DND-41 (cell line): ENCODE measurements at regions not wholly inside any gene's neighbourhood (a gene's known extent, or its start where the extent isn't known, plus 50 kb on each side); places are given as distances from the start of the nearest gene placed in this dataset.

Experiments used
- ATAC-seq: fragments of 200-7000 bp; cut with Tn5 transposase; 3 replicates; pipeline ENCODE4 v1.9.1; 2021; ENCODE audit warnings: low read depth; ENCODE audit not compliant: insufficient read depth
- DNase-seq: peaks from one replicate; pipeline ENCODE4 v3.0.0-alpha.2; 2020
- H2AFZ ChIP-seq: 2 replicates; pipeline ENCODE4 v1.6.0; 2012; ENCODE audit warnings: low read depth, low read length
- H3K27ac ChIP-seq: 2 replicates; pipeline ENCODE4 v1.5.1; 2012; ENCODE audit warnings: low read length, inconsistent platforms
- H3K27me3 ChIP-seq: fragments of 200-600 bp; sonication (generic); 2 replicates; pipeline ENCODE4 v1.6.0; 2012; ENCODE audit warnings: low read length, mild to moderate bottlenecking, inconsistent platforms; ENCODE audit not compliant: insufficient read depth, poor library complexity
- H3K36me3 ChIP-seq: 2 replicates; pipeline ENCODE4 v1.5.1; 2012; ENCODE audit warnings: low read length, inconsistent platforms; ENCODE audit not compliant: insufficient read depth
- H3K4me1 ChIP-seq: 2 replicates; pipeline ENCODE4 v1.5.1; 2012; ENCODE audit warnings: mild to moderate bottlenecking, low read length; ENCODE audit not compliant: insufficient read depth
- H3K4me2 ChIP-seq: 2 replicates; pipeline ENCODE4 v1.6.0; 2012; ENCODE audit warnings: mild to moderate bottlenecking, moderate library complexity, low read length, inconsistent platforms; ENCODE audit not compliant: insufficient read depth
- H3K4me3 ChIP-seq, 2 experiments: fragments of 200-600 bp in 1 of 2; shearing (Covaris generic) in 1 of 2; 2 replicates each; pipeline ENCODE4 v1.5.1; 2012 to 2016; ENCODE audit warnings: inconsistent platforms in 2 of 2, low read length in 2 of 2, mild to moderate bottlenecking in 2 of 2, low read depth in 1 of 2, moderate library complexity in 1 of 2
- H3K79me2 ChIP-seq: 2 replicates; pipeline ENCODE4 v1.6.0; 2012; ENCODE audit warnings: low read length, inconsistent platforms; ENCODE audit not compliant: insufficient read depth
- H3K9ac ChIP-seq: 2 replicates; pipeline ENCODE4 v1.6.0; 2012; ENCODE audit warnings: low read depth, mild to moderate bottlenecking, inconsistent platforms, low read length, moderate library complexity
- H3K9me3 ChIP-seq: 2 replicates; pipeline ENCODE4 v1.5.1; 2012; ENCODE audit warnings: low read length, moderate library complexity, mild to moderate bottlenecking, inconsistent platforms; ENCODE audit not compliant: insufficient read depth, severe bottlenecking
- H4K20me1 ChIP-seq: 2 replicates; pipeline ENCODE4 v1.6.0; 2012; ENCODE audit warnings: low read length; ENCODE audit not compliant: insufficient read depth
- EZH2 ChIP-seq: IDR thresholded peaks from 3 replicates; pipeline ENCODE4 v1.6.1; 2012; ENCODE audit warnings: borderline replicate concordance, low read depth, mild to moderate bottlenecking, moderate library complexity, low read length, inconsistent platforms; ENCODE audit not compliant: severe bottlenecking
- TF ChIP-seq, protein P1 (sequence below): IDR thresholded peaks from 2 replicates; pipeline ENCODE4 v1.5.1; 2012; ENCODE audit warnings: borderline replicate concordance, low read length, moderate library complexity, mild to moderate bottlenecking; ENCODE audit not compliant: poor library complexity, severe bottlenecking; ENCODE audit errors: extremely low read depth

DNA sequence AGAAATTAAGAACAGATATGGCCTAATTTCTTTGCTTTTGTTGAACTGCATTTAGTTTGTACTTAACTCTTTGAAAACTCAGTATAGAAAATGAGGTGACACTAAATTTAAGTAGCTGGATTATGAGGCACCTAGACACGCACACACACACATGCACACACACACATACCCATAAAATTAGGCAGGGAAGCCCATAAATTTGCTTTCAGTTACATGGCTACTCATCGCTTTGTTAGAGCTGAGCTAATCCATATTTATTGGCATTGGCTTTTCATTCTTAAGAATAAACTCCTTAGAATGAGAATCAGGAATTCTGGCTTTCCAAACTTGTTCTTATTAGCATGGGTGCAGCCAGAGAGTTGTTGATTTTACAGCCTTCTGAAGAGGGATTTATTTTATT lies 61.7 kb upstream of the MBNL2 start:
- no peaks in the 10 kb centered on the region for H3K4me1 ChIP-seq
- no peak overlapping the region for H3K4me3 ChIP-seq
- DNase-seq (no peak), ATAC-seq (no peak)
- no peaks in the 10 kb centered on the region for H4K20me1 ChIP-seq
- no peak for TF ChIP-seq EZH2
- TF ChIP-seq, protein P1, sequence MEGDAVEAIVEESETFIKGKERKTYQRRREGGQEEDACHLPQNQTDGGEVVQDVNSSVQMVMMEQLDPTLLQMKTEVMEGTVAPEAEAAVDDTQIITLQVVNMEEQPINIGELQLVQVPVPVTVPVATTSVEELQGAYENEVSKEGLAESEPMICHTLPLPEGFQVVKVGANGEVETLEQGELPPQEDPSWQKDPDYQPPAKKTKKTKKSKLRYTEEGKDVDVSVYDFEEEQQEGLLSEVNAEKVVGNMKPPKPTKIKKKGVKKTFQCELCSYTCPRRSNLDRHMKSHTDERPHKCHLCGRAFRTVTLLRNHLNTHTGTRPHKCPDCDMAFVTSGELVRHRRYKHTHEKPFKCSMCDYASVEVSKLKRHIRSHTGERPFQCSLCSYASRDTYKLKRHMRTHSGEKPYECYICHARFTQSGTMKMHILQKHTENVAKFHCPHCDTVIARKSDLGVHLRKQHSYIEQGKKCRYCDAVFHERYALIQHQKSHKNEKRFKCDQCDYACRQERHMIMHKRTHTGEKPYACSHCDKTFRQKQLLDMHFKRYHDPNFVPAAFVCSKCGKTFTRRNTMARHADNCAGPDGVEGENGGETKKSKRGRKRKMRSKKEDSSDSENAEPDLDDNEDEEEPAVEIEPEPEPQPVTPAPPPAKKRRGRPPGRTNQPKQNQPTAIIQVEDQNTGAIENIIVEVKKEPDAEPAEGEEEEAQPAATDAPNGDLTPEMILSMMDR, result no peak
- no peaks in the 10 kb centered on the region for H3K36me3 ChIP-seq
- H3K27me3 ChIP-seq, result no peaks in the 10 kb centered on the region
- no peaks in the 10 kb centered on the region for H3K9me3 ChIP-seq
- H3K9ac ChIP-seq, result no peak overlapping the region
- H3K27ac ChIP-seq, result no peak overlapping the region
- H2AFZ ChIP-seq, result no peak overlapping the region
- H3K4me2 ChIP-seq, result no peak overlapping the region
- no peaks in the 10 kb centered on the region for H3K79me2 ChIP-seq

DNA sequence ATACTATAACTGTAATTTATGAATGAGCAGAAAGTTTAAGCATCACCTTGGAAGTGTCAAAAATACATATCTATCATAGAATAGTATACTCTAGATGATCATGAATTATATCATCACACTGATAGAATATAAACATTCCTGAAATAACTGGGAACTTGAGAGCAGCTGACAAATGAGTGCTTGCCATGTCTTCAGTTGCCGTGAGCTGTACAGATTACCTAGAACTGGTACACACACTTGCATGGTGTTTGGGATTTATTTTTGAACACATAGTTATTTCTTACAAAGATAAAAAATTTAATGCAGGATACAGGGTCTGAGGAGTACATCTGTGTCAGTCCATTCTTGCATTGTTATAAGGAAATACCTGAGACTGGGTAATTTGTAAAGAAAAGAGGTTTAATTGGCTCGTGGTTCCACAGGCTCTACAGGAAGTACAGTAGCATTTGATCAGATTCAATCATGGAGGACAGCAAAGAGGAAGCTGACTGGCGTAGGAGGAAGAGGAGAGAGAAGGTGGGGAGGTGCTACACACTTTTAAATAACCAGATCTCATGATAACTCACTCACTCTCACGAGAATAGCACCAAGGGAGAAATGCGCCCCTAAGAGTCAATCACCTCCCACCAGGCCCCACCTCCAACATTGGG lies 60.4 kb upstream of the MBNL2 start:
- H2AFZ ChIP-seq, result no peak overlapping the region
- no peaks in the 10 kb centered on the region for H3K4me1 ChIP-seq
- H3K27me3 ChIP-seq, result no peaks in the 10 kb centered on the region
- H3K36me3 ChIP-seq, result no peaks in the 10 kb centered on the region
- no peak overlapping the region for H3K4me2 ChIP-seq
- no peak for ATAC-seq
- H3K27ac ChIP-seq, result no peak overlapping the region
- DNase-seq, result no peak
- H3K9ac ChIP-seq, result no peak overlapping the region
- no peaks in the 10 kb centered on the region for H3K9me3 ChIP-seq
- no peak overlapping the region for H3K4me3 ChIP-seq
- no peaks in the 10 kb centered on the region for H4K20me1 ChIP-seq
- H3K79me2 ChIP-seq, result no peaks in the 10 kb centered on the region
- no peak for TF ChIP-seq EZH2
- TF ChIP-seq, protein P1, result no peak

GRCh38 chr13:97165502-97166425 lies 56.4 kb upstream of the MBNL2 start:
- H4K20me1 ChIP-seq, result no peaks in the 10 kb centered on the region
- no peak for ATAC-seq
- H3K27ac ChIP-seq, result no peak overlapping the region
- H3K9ac ChIP-seq, result no peak overlapping the region
- no peak overlapping the region for H2AFZ ChIP-seq
- H3K4me1 ChIP-seq, result no peaks in the 10 kb centered on the region
- no peak overlapping the region for H3K4me3 ChIP-seq
- TF ChIP-seq, protein P1, result no peak
- no peak for TF ChIP-seq EZH2
- H3K9me3 ChIP-seq, result no peaks in the 10 kb centered on the region
- H3K79me2 ChIP-seq, result no peaks in the 10 kb centered on the region
- H3K4me2 ChIP-seq, result no peak overlapping the region
- DNase-seq, result no peak
- H3K27me3 ChIP-seq, result no peaks in the 10 kb centered on the region
- no peaks in the 10 kb centered on the region for H3K36me3 ChIP-seq
